Gastrocnemius medialis (tissue), 4 donors: ENCODE measurements at regions not wholly inside any gene's neighbourhood (a gene's known extent, or its start where the extent isn't known, plus 50 kb on each side); places are given as distances from the start of the nearest gene placed in this dataset.

Experiments used
- CTCF ChIP-seq, 5 experiments: fragments of 450-650 bp in 3 of 5; fragments of 200-600 bp in 2 of 5; sonication (generic) in 2 of 5; IDR thresholded peaks in 4 of 5; conservative IDR thresholded peaks in 1 of 5; 1 replicate in 4 of 5; 2 replicates in 1 of 5; pipeline ENCODE4 v1.5.1; 2016 to 2019; ENCODE audit warnings: antibody characterized with exemption in 5 of 5, mild to moderate bottlenecking in 3 of 5, moderate library complexity in 3 of 5
- POLR2A ChIP-seq, 2 donors: fragments of 450-650 bp; IDR thresholded peaks; one replicate each; pipeline ENCODE4 v1.6.1; 2017; ENCODE audit warnings: antibody characterized with exemption in 2 of 2, mild to moderate bottlenecking in 2 of 2, moderate library complexity in 2 of 2

GRCh38 chr4:38598489-38598888 is 65.5 kb upstream of the KLF3 start:
- TF ChIP-seq CTCF (IDR thresholded peaks at IDR 0.05 in 4 of 5, conservative IDR thresholded peaks at IDR 0.05 in 1 of 5) (no peak), POLR2A (IDR thresholded peaks at IDR 0.05) (no peak)
